PC-9 (cell line): ENCODE measurements at regions not wholly inside any gene's neighbourhood (a gene's known extent, or its start where the extent isn't known, plus 50 kb on each side); places are given as distances from the start of the nearest gene placed in this dataset.

Source experiments
- BruUV-seq: library from RNA; stranded (reverse); fragments of 400-500 nt; replicated peaks from 2 replicates; lab custom pipeline; 2021; lab: Mats Ljungman, UMichigan
- CTCF ChIA-PET: fragments of 300-600 bp; sonication (Branson Sonifier 250); formaldehyde crosslinking; loops from one replicate; lab custom pipeline; 2022; ENCODE audit warnings: antibody characterized with exemption; lab: Charles Lee
- POLR2A ChIA-PET: fragments of 300-600 bp; sonication (Branson Sonifier 250); formaldehyde crosslinking; loops from one replicate; lab custom pipeline; 2022; ENCODE audit warnings: antibody characterized with exemption; ENCODE audit not compliant: unreplicated experiment; lab: Charles Lee
- DNase-seq, 2 experiments: peaks; one replicate each; pipeline versions ENCODE4 v3.0.0 to v3.0.0-alpha.2; 2015 to 2022; ENCODE audit warnings: mixed read lengths in 1 of 2
- H2AFZ ChIP-seq: fragments of 200-600 bp; sonication (generic); 2 replicates; pipeline ENCODE4 v1.8.1; 2017; ENCODE audit warnings: antibody characterized with exemption
- H3F3A ChIP-seq: fragments of 200-600 bp; sonication (generic); 2 replicates; pipeline ENCODE4 v1.8.1; 2017; ENCODE audit warnings: antibody characterized with exemption, mild to moderate bottlenecking, low read depth; ENCODE audit not compliant: insufficient read depth
- H3K27ac ChIP-seq: fragments of 200-600 bp; sonication (generic); 2 replicates; pipeline ENCODE4 v1.6.1; 2016; ENCODE audit warnings: mixed run types
- H3K27me3 ChIP-seq: fragments of 200-600 bp; sonication (generic); 2 replicates; pipeline ENCODE4 v1.6.1; 2016; ENCODE audit warnings: low read depth, mixed run types; ENCODE audit not compliant: insufficient read depth
- H3K36me3 ChIP-seq: fragments of 200-600 bp; sonication (generic); 2 replicates; pipeline ENCODE4 v1.6.1; 2016; ENCODE audit warnings: low read depth, mixed run types
- H3K4me1 ChIP-seq: fragments of 200-600 bp; sonication (generic); replicated peaks from 2 replicates; pipeline ENCODE4 v1.6.1; 2016; ENCODE audit warnings: mixed run types; ENCODE audit not compliant: insufficient read depth
- H3K4me2 ChIP-seq: fragments of 200-600 bp; sonication (generic); 2 replicates; pipeline ENCODE4 v1.6.1; 2017; ENCODE audit warnings: mixed run types
- H3K4me3 ChIP-seq: fragments of 200-600 bp; sonication (generic); 2 replicates; pipeline ENCODE4 v1.6.1; 2016; ENCODE audit warnings: mixed run types
- H3K79me2 ChIP-seq: fragments of 200-600 bp; sonication (generic); 2 replicates; pipeline ENCODE4 v1.6.1; 2017; ENCODE audit warnings: low read depth, mixed run types
- H3K9me2 ChIP-seq: fragments of 200-600 bp; sonication (generic); 2 replicates; pipeline ENCODE4 v1.8.1; 2017; ENCODE audit warnings: mild to moderate bottlenecking; ENCODE audit not compliant: insufficient read depth
- H3K9me3 ChIP-seq: fragments of 200-600 bp; sonication (generic); 2 replicates; pipeline ENCODE4 v1.8.1; 2016; ENCODE audit warnings: low read depth; ENCODE audit not compliant: insufficient read depth
- H4K20me1 ChIP-seq: fragments of 200-600 bp; sonication (generic); 2 replicates; pipeline ENCODE4 v1.8.1; 2017; ENCODE audit not compliant: insufficient read depth
- EZH2 ChIP-seq: fragments of 200-600 bp; sonication (generic); IDR thresholded peaks from 2 replicates; pipeline ENCODE4 v1.8.0; 2017; ENCODE audit warnings: antibody characterized with exemption, low read depth
- intact Hi-C: fragments of 100-400 bp; cut with micrococcal nuclease; formaldehyde crosslinking; loops from one replicate; pipeline ENCODE4 v1.10.0; 2022; ENCODE audit not compliant: unreplicated experiment
- TF ChIP-seq, protein P1 (sequence below): fragments of 200-600 bp; sonication (generic); conservative IDR thresholded peaks from 2 replicates; pipeline ENCODE4 v1.6.1; 2017; ENCODE audit warnings: mixed run types, antibody characterized with exemption, mild to moderate bottlenecking, moderate library complexity

GRCh38 chr10:105700218-105700617, 1059.1 kb downstream of the SORCS3 start:
- BruUV-seq = no TSS peak
- H4K20me1 ChIP-seq = no peaks in the 10 kb centered on the region

DNA sequence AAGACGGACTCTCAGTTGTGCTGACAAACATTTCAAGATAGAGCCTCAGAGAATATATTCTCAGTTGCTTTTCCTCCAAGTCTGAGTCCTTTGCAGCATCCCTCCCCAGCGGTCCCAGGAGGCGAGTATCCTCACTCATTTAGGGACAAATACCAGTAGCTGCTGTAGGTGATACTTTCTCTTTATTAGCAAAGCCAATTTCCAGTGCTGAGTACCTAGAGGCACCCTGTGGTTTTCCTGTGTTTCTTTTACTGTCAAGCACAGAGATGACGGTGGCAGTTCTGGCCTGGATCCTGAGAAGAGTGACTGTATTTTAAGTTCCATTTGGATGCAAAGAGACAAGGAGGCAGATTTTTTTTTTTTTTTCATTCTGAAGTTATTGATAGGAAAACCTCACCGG, 1058.4 kb downstream of the SORCS3 start:
- H3K4me2 ChIP-seq = no peak overlapping the region
- no peaks in the 10 kb centered on the region for H3F3A ChIP-seq
- intact Hi-C loops = no loop called here
- no peak overlapping the region for H3K4me3 ChIP-seq
- DNase-seq = no peak
- H3K27me3 ChIP-seq = no peaks in the 10 kb centered on the region
- H3K9me3 ChIP-seq = no peaks in the 10 kb centered on the region
- H3K36me3 ChIP-seq = no peaks in the 10 kb centered on the region
- no TSS peak for BruUV-seq
- H3K9me2 ChIP-seq = no peaks in the 10 kb centered on the region
- ChIA-PET POLR2A (no interaction called here), CTCF (no interaction called here)
- TF ChIP-seq EZH2 = no peak
- TF ChIP-seq, protein P1, sequence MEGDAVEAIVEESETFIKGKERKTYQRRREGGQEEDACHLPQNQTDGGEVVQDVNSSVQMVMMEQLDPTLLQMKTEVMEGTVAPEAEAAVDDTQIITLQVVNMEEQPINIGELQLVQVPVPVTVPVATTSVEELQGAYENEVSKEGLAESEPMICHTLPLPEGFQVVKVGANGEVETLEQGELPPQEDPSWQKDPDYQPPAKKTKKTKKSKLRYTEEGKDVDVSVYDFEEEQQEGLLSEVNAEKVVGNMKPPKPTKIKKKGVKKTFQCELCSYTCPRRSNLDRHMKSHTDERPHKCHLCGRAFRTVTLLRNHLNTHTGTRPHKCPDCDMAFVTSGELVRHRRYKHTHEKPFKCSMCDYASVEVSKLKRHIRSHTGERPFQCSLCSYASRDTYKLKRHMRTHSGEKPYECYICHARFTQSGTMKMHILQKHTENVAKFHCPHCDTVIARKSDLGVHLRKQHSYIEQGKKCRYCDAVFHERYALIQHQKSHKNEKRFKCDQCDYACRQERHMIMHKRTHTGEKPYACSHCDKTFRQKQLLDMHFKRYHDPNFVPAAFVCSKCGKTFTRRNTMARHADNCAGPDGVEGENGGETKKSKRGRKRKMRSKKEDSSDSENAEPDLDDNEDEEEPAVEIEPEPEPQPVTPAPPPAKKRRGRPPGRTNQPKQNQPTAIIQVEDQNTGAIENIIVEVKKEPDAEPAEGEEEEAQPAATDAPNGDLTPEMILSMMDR = no peak
- H2AFZ ChIP-seq = no peak overlapping the region
- no peaks in the 10 kb centered on the region for H3K79me2 ChIP-seq
- no peaks in the 10 kb centered on the region for H3K4me1 ChIP-seq
- H3K27ac ChIP-seq = no peak overlapping the region
- no peaks in the 10 kb centered on the region for H4K20me1 ChIP-seq

More at GRCh38 chr10:105700218-105700617, 1059.1 kb downstream of the SORCS3 start:
- DNase-seq = no peak
- CTCF ChIA-PET = no interaction called here
- Histone ChIP-seq H3K79me2 (no peaks in the 10 kb centered on the region), H3K36me3 (no peaks in the 10 kb centered on the region), H3K4me2 (no peak overlapping the region), H3K4me3 (no peak overlapping the region), H3K27ac (no peak overlapping the region), H3K4me1 (no peaks in the 10 kb centered on the region), H3K27me3 (no peaks in the 10 kb centered on the region), H2AFZ (no peak overlapping the region), H3K9me3 (no peaks in the 10 kb centered on the region), H3F3A (no peaks in the 10 kb centered on the region), H3K9me2 (no peaks in the 10 kb centered on the region)
- POLR2A ChIA-PET = no interaction called here
- intact Hi-C loops = no loop called here
- TF ChIP-seq, protein P1 = no peak
- TF ChIP-seq EZH2 = no peak

- CTCF ChIA-PET = no interaction called here
- no peak for DNase-seq
- no peaks in the 10 kb centered on the region for H3K36me3 ChIP-seq
- no peaks in the 10 kb centered on the region for H3K9me3 ChIP-seq
- H3K4me2 ChIP-seq = no peak overlapping the region
- H4K20me1 ChIP-seq = no peaks in the 10 kb centered on the region
- no peaks in the 10 kb centered on the region for H3K79me2 ChIP-seq
- intact Hi-C loops = no loop called here
- no peak overlapping the region for H2AFZ ChIP-seq
- no peaks in the 10 kb centered on the region for H3K4me1 ChIP-seq
- POLR2A ChIA-PET = no interaction called here
- BruUV-seq = no TSS peak
- no peaks in the 10 kb centered on the region for H3K27me3 ChIP-seq
- no peak overlapping the region for H3K27ac ChIP-seq
- no peaks in the 10 kb centered on the region for H3F3A ChIP-seq
- H3K9me2 ChIP-seq = no peaks in the 10 kb centered on the region
- H3K4me3 ChIP-seq = no peak overlapping the region
- TF ChIP-seq, protein P1 = no peak
- TF ChIP-seq EZH2 = no peak
Observed at GRCh38 chr10:105698592-105698991, 1057.5 kb downstream of the SORCS3 start.
